ENCODE measurements at regions not wholly inside any gene's neighbourhood (a gene's known extent, or its start where the extent isn't known, plus 50 kb on each side); places are given as distances from the start of the nearest gene placed in this dataset.

- Histone ChIP-seq H3K4me1 (ENCODE audit: insufficient read depth) (no peaks in the 10 kb centered on the region), H3K27ac (no peak overlapping the region), H3K9me3 (no peaks in the 10 kb centered on the region), H3K27me3 (no peaks in the 10 kb centered on the region), H3K36me3 (no peaks in the 10 kb centered on the region), H3K4me3 (no peak overlapping the region)
- TF ChIP-seq CTCF (IDR thresholded peaks at IDR 0.05) (no peak), POLR2A (IDR thresholded peaks at IDR 0.05) (no peak), EP300 (IDR thresholded peaks at IDR 0.05) (no peak)
- intact Hi-C loops (cut with DNase I): no loop called here
- no peak for DNase-seq
Measured at GRCh38 chr4:148980782-148981480, 538.7 kb upstream of the NR3C2 start.

- TF ChIP-seq EP300 (IDR thresholded peaks at IDR 0.05): no peak
- TF ChIP-seq POLR2A (IDR thresholded peaks at IDR 0.05): no peak
- no peak for TF ChIP-seq CTCF (IDR thresholded peaks at IDR 0.05)
- H3K4me3 ChIP-seq: no peak overlapping the region
- DNase-seq: no peak
- H3K27ac ChIP-seq: no peak overlapping the region
- no peaks in the 10 kb centered on the region for H3K27me3 ChIP-seq
- H3K9me3 ChIP-seq: no peaks in the 10 kb centered on the region
- no peaks in the 10 kb centered on the region for H3K36me3 ChIP-seq
- H3K4me1 ChIP-seq (ENCODE audit: insufficient read depth): no peaks in the 10 kb centered on the region
- WGBS, 3 donors: 93 to 95% (median 94%) methylated on average over 3 of the region's 3 CpGs
- intact Hi-C loops (cut with DNase I): no loop called here
Measured at GRCh38 chr4:148978301-148978700, 536.1 kb upstream of the NR3C2 start.

DNA sequence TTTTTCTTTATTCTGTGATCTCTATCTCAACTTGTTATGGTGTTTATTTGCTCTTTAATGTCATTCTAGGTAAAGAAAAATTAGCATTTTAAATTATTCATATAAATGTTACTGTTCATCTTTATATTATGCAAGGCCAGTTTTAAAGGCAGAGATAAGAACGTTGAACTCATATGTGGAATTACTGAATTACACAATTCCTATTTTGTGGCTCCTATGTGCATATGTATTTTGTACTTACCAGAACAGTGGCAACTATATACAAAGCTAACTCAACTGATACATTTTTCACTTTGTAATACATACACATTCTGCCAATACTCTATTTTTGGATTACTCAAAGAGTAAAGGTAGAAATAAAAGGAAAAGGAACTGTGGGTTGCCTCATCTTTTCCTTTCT, 533.2 kb upstream of the NR3C2 start:
- Histone ChIP-seq H3K27ac (no peak overlapping the region), H3K4me1 (ENCODE audit: insufficient read depth) (no peaks in the 10 kb centered on the region), H3K27me3 (no peaks in the 10 kb centered on the region), H3K4me3 (no peak overlapping the region), H3K9me3 (no peaks in the 10 kb centered on the region), H3K36me3 (no peaks in the 10 kb centered on the region)
- WGBS, 3 donors: 53 to 67% (median 62%) methylated on average over 1 of the region's 1 CpG
- TF ChIP-seq EP300 (IDR thresholded peaks at IDR 0.05) (no peak), CTCF (IDR thresholded peaks at IDR 0.05) (no peak), POLR2A (IDR thresholded peaks at IDR 0.05) (no peak)
- intact Hi-C loops (cut with DNase I): no loop called here
- no peak for DNase-seq

GRCh38 chr4:148965080-148965479, 522.9 kb upstream of the NR3C2 start:
- no peaks in the 10 kb centered on the region for H3K36me3 ChIP-seq
- no peaks in the 10 kb centered on the region for H3K9me3 ChIP-seq
- no peaks in the 10 kb centered on the region for H3K4me1 ChIP-seq (ENCODE audit: insufficient read depth)
- intact Hi-C loops (cut with DNase I): no loop called here
- no peaks in the 10 kb centered on the region for H3K27me3 ChIP-seq
- no peak overlapping the region for H3K4me3 ChIP-seq
- 89 to 95% (median 93%) methylated on average over 2 of the region's 2 CpGs for WGBS, 3 donors
- no peak for TF ChIP-seq CTCF (IDR thresholded peaks at IDR 0.05)
- TF ChIP-seq POLR2A (IDR thresholded peaks at IDR 0.05): no peak
- no peak for TF ChIP-seq EP300 (IDR thresholded peaks at IDR 0.05)
- no peak overlapping the region for H3K27ac ChIP-seq
- no peak for DNase-seq
